HCT116 (cell line): ENCODE measurements at regions not wholly inside any gene's neighbourhood (a gene's known extent, or its start where the extent isn't known, plus 50 kb on each side); places are given as distances from the start of the nearest gene placed in this dataset.

Experiments used
- ATAC-seq: fragments of 200-7000 bp; cut with Tn5 transposase; 2 replicates; pipeline ENCODE4 v1.9.1; 2020; ENCODE audit warnings: mild to moderate bottlenecking, moderate library complexity
- BruUV-seq: library from RNA; stranded (reverse); fragments of 400-500 nt; replicated peaks from 2 replicates; lab custom pipeline; 2021; lab: Mats Ljungman, UMichigan
- CTCF ChIA-PET: fragments of 300-600 bp; sonication (Branson Sonifier 250); formaldehyde crosslinking; loops from one replicate; lab custom pipeline; 2021; ENCODE audit warnings: antibody characterized with exemption; lab: Charles Lee
- POLR2A ChIA-PET: fragments of 300-600, 350-600 bp; sonication (Branson Sonifier 250); formaldehyde crosslinking; loops from one replicate; lab custom pipeline; 2021; ENCODE audit warnings: antibody characterized with exemption; lab: Charles Lee
- RAD21 ChIA-PET, 2 experiments: fragments of 300-600 bp; sonication (Branson Sonifier 250); formaldehyde crosslinking; loops; one replicate each; lab custom pipeline; 2023; ENCODE audit warnings: low total read pairs in 2 of 2; ENCODE audit not compliant: uncharacterized antibody in 2 of 2, unreplicated experiment in 2 of 2, low non-redundant PET in 1 of 2; lab: Charles Lee
- DNase-seq: peaks from one replicate; pipeline ENCODE4 v3.0.0-alpha.2; 2010; ENCODE audit warnings: low read depth, low spot score
- H2AFZ ChIP-seq: fragments of 200-600 bp; shearing (Covaris generic), sonication (generic); 2 replicates; pipeline ENCODE4 v1.6.1; 2017; ENCODE audit warnings: low read depth, mixed run types, mixed read lengths, antibody characterized with exemption, low read length; ENCODE audit not compliant: poor library complexity, severe bottlenecking
- H3K27ac ChIP-seq: 2 replicates; pipeline ENCODE4 v1.5.1; 2012; ENCODE audit warnings: low read depth, low read length
- H3K27me3 ChIP-seq: fragments of 200-600 bp; sonication (generic); 2 replicates; pipeline ENCODE4 v1.6.1; 2016; ENCODE audit warnings: mixed run types, low read length, mixed read lengths; ENCODE audit not compliant: insufficient read depth
- H3K36me3 ChIP-seq, 2 experiments: fragments of 200-500 bp in 1 of 2; fragments of 200-600 bp in 1 of 2; sonication (Bioruptor generic) in 1 of 2; sonication (generic) in 1 of 2; 2 replicates each; pipeline versions ENCODE4 v1.5.1 to v1.6.1; 2014 to 2016; ENCODE audit warnings: low read length in 2 of 2, inconsistent platforms in 1 of 2, mixed read lengths in 1 of 2, mixed run types in 1 of 2; ENCODE audit not compliant: insufficient read depth in 2 of 2, control insufficient read depth in 1 of 2
- H3K4me1 ChIP-seq, 2 experiments: fragments of 200-600 bp in 1 of 2; sonication (generic) in 1 of 2; 2 replicates each; pipeline versions ENCODE4 v1.5.1 to v1.6.1; 2012 to 2017; ENCODE audit warnings: low read length in 2 of 2, inconsistent platforms in 1 of 2, mild to moderate bottlenecking in 1 of 2, mixed read lengths in 1 of 2, mixed run types in 1 of 2, moderate library complexity in 1 of 2; ENCODE audit not compliant: insufficient read depth in 2 of 2, control insufficient read depth in 1 of 2
- H3K4me2 ChIP-seq: fragments of 200-600 bp; sonication (generic); 2 replicates; pipeline ENCODE4 v1.6.1; 2017; ENCODE audit warnings: mixed run types, low read length, mixed read lengths
- H3K4me3 ChIP-seq, 2 experiments: fragments of 200-600 bp in 1 of 2; sonication (generic) in 1 of 2; replicated peaks in 1 of 2; 2 replicates each; pipeline ENCODE4 v1.5.1; 2011 to 2016; ENCODE audit warnings: low read length in 2 of 2, control low read depth in 1 of 2, low read depth in 1 of 2, mild to moderate bottlenecking in 1 of 2, mixed read lengths in 1 of 2, mixed run types in 1 of 2
- H3K79me2 ChIP-seq: fragments of 200-600 bp; sonication (generic); 2 replicates; pipeline ENCODE4 v1.6.1; 2017; ENCODE audit warnings: mild to moderate bottlenecking, mixed run types, low read length, moderate library complexity, mixed read lengths; ENCODE audit not compliant: insufficient read depth
- H3K9ac ChIP-seq: fragments of 200-600 bp; sonication (generic); 2 replicates; pipeline ENCODE4 v1.6.1; 2016; ENCODE audit warnings: low read length, mixed read lengths
- H3K9me2 ChIP-seq: fragments of 200-600 bp; sonication (generic), shearing (Covaris generic); 2 replicates; pipeline ENCODE4 v1.6.1; 2017; ENCODE audit warnings: mixed run types, mild to moderate bottlenecking, moderate library complexity; ENCODE audit not compliant: insufficient read depth
- H3K9me3 ChIP-seq, 2 experiments: fragments of 200-500 bp in 1 of 2; fragments of 200-600 bp in 1 of 2; sonication (Bioruptor generic) in 1 of 2; sonication (generic) in 1 of 2; 2 replicates each; pipeline ENCODE4 v1.6.1; 2014 to 2017; ENCODE audit warnings: low read length in 2 of 2, mixed read lengths in 2 of 2, inconsistent platforms in 1 of 2, low read depth in 1 of 2, mild to moderate bottlenecking in 1 of 2, mixed run types in 1 of 2, moderate library complexity in 1 of 2; ENCODE audit not compliant: control insufficient read depth in 1 of 2, insufficient read depth in 1 of 2
- H4K20me1 ChIP-seq: fragments of 200-600 bp; sonication (generic), shearing (Covaris generic); 2 replicates; pipeline ENCODE4 v1.6.1; 2017; ENCODE audit warnings: mixed run types, mild to moderate bottlenecking, moderate library complexity; ENCODE audit not compliant: insufficient read depth
- CBX3 ChIP-seq: IDR thresholded peaks from 2 replicates; pipeline ENCODE4 v1.6.1; 2012; ENCODE audit warnings: low read depth
- CEBPB ChIP-seq: IDR thresholded peaks from 2 replicates; pipeline ENCODE4 v1.6.1; 2012; ENCODE audit warnings: low read depth
- EGR1 ChIP-seq: IDR thresholded peaks from 2 replicates; pipeline ENCODE4 v1.6.1; 2012; ENCODE audit warnings: low read depth
- ELF1 ChIP-seq: IDR thresholded peaks from 2 replicates; pipeline ENCODE4 v1.6.1; 2012; ENCODE audit warnings: low read depth, borderline replicate concordance
- EZH2 ChIP-seq: fragments of 200-600 bp; sonication (generic); IDR thresholded peaks from 2 replicates; pipeline ENCODE4 v1.6.1; 2017; ENCODE audit warnings: antibody characterized with exemption, mixed run types
- FOSL1 ChIP-seq: IDR thresholded peaks from 2 replicates; pipeline ENCODE4 v1.6.1; 2012; ENCODE audit warnings: low read depth
- JUND ChIP-seq: IDR thresholded peaks from 2 replicates; pipeline ENCODE4 v1.6.1; 2012
- POLR2A ChIP-seq: IDR thresholded peaks from 2 replicates; pipeline ENCODE4 v1.7.0; 2011; ENCODE audit warnings: borderline replicate concordance; ENCODE audit not compliant: insufficient read depth, insufficient read length; ENCODE audit errors: extremely low read depth
- POLR2AphosphoS5 ChIP-seq: IDR thresholded peaks from 2 replicates; pipeline ENCODE4 v1.6.1; 2011; ENCODE audit warnings: mild to moderate bottlenecking, low read depth, low read length, moderate library complexity
- SRF ChIP-seq: IDR thresholded peaks from 2 replicates; pipeline ENCODE4 v1.6.1; 2012; ENCODE audit warnings: low read depth
- TCF7L2 ChIP-seq: IDR thresholded peaks from 2 replicates; pipeline ENCODE4 v1.7.0; 2011; ENCODE audit warnings: borderline replicate concordance, inconsistent platforms; ENCODE audit not compliant: insufficient read depth, insufficient read length; ENCODE audit errors: extremely low read depth
- YY1 ChIP-seq: IDR thresholded peaks from 2 replicates; pipeline ENCODE4 v1.6.1; 2011; ENCODE audit warnings: low read length, low read depth, moderate library complexity, mild to moderate bottlenecking; ENCODE audit not compliant: insufficient replicate concordance; ENCODE audit errors: extremely low read depth
- ZFX ChIP-seq: fragments of 450-650 bp; IDR thresholded peaks from 2 replicates; pipeline ENCODE4 v1.6.1; 2017
- ZNF274 ChIP-seq: fragments of 200-500 bp; sonication (Bioruptor generic); IDR thresholded peaks from 2 replicates; pipeline ENCODE4 v1.6.1; 2014; ENCODE audit warnings: mild to moderate bottlenecking, low read depth, low read length, inconsistent platforms
- intact Hi-C: fragments of 100-400 bp; cut with micrococcal nuclease; formaldehyde crosslinking; loops from 2 replicates; pipeline ENCODE4 v1.10.0; 2022
- TF ChIP-seq, protein P1 (sequence below), 3 experiments: fragments of 200-600 bp in 1 of 3; sonication (generic) in 1 of 3; IDR thresholded peaks in 2 of 3; conservative IDR thresholded peaks in 1 of 3; 2 replicates each; pipeline ENCODE4 v1.5.1; 2012 to 2017; ENCODE audit warnings: low read depth in 2 of 3, low read length in 2 of 3, antibody characterized with exemption in 1 of 3, borderline replicate concordance in 1 of 3, control low read depth in 1 of 3, mild to moderate bottlenecking in 1 of 3, mixed read lengths in 1 of 3, mixed run types in 1 of 3, moderate library complexity in 1 of 3; ENCODE audit not compliant: insufficient read depth in 1 of 3
- TF ChIP-seq, protein P2 (sequence below): IDR thresholded peaks from 2 replicates; pipeline ENCODE4 v1.6.1; 2012
- TF ChIP-seq, protein P3 (sequence below): IDR thresholded peaks from 2 replicates; pipeline ENCODE4 v1.6.1; 2012
- TF ChIP-seq, protein P4 (sequence below): IDR thresholded peaks from 2 replicates; pipeline ENCODE4 v1.6.1; 2012; ENCODE audit warnings: low read depth
- TF ChIP-seq, protein P5 (sequence below): IDR thresholded peaks from 2 replicates; pipeline ENCODE4 v1.6.1; 2011; ENCODE audit warnings: mild to moderate bottlenecking, low read length, moderate library complexity; ENCODE audit not compliant: insufficient replicate concordance; ENCODE audit errors: extremely low read depth

DNA sequence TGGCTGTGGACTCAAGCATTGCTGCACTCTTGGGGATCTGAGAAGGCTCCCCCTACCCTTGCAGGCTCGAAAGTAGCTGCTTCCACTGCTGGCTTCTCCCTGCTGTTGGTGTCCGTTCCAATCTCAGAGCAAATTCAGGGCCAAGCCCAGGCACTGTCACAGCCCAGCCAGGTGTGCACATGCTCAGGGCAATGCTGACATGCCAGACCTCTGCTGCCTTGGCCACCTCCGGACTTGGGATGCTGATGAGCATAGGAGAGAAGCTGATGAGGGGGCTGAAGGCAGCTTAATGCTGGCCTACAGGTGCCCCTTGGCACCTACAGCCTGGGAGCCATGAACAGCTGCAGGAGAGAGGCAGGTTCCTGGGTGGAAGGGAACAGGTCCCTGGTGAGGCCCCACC lies 273.7 kb upstream of the KCNJ16 start:
- Histone ChIP-seq H3K9ac (no peak overlapping the region), H3K27ac (no peak overlapping the region), H3K36me3 (no peaks in the 10 kb centered on the region), H3K79me2 (no peaks in the 10 kb centered on the region), H3K27me3 (no peaks in the 10 kb centered on the region), H4K20me1 (no peaks in the 10 kb centered on the region), H3K9me3 (peaks cover 0 to 11% of the 10 kb centered on the region in 2 experiments; a peak in 2 of 4 replicates), H2AFZ (no peak overlapping the region), H3K9me2 (no peaks in the 10 kb centered on the region), H3K4me1 (no peaks in the 10 kb centered on the region), H3K4me2 (no peak overlapping the region), H3K4me3 (no peak overlapping the region)
- ChIA-PET POLR2A (no interaction called here), CTCF (interaction anchor here (1.0 kb wide), 1 partner anchor 233 kb away, joined by 3 read pairs; no protein-coding TSS in a partner anchor), RAD21 (interaction anchor here in 1 of 2 experiments (0.6 kb wide), 1 partner anchor 134 kb away, joined by 3 read pairs; no protein-coding TSS in a partner anchor)
- no peak for DNase-seq
- no peak for TF ChIP-seq EZH2
- no peak for TF ChIP-seq ZFX
- TF ChIP-seq EGR1: no peak
- TF ChIP-seq SRF: no peak
- no peak for TF ChIP-seq JUND
- TF ChIP-seq POLR2AphosphoS5: no peak
- TF ChIP-seq, protein P1, sequence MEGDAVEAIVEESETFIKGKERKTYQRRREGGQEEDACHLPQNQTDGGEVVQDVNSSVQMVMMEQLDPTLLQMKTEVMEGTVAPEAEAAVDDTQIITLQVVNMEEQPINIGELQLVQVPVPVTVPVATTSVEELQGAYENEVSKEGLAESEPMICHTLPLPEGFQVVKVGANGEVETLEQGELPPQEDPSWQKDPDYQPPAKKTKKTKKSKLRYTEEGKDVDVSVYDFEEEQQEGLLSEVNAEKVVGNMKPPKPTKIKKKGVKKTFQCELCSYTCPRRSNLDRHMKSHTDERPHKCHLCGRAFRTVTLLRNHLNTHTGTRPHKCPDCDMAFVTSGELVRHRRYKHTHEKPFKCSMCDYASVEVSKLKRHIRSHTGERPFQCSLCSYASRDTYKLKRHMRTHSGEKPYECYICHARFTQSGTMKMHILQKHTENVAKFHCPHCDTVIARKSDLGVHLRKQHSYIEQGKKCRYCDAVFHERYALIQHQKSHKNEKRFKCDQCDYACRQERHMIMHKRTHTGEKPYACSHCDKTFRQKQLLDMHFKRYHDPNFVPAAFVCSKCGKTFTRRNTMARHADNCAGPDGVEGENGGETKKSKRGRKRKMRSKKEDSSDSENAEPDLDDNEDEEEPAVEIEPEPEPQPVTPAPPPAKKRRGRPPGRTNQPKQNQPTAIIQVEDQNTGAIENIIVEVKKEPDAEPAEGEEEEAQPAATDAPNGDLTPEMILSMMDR (IDR thresholded peaks at IDR 0.05 in 2 of 3, conservative IDR thresholded peaks at IDR 0.05 in 1 of 3; ENCODE audit: borderline replicate concordance in 1 of 3, insufficient read depth in 1 of 3, low read depth in 2 of 3, low read length in 2 of 3): no peak
- TF ChIP-seq, protein P2, sequence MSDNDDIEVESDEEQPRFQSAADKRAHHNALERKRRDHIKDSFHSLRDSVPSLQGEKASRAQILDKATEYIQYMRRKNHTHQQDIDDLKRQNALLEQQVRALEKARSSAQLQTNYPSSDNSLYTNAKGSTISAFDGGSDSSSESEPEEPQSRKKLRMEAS: no peak
- TF ChIP-seq, protein P3, sequence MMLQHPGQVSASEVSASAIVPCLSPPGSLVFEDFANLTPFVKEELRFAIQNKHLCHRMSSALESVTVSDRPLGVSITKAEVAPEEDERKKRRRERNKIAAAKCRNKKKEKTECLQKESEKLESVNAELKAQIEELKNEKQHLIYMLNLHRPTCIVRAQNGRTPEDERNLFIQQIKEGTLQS: no peak
- no peak for TF ChIP-seq CEBPB
- no peak for TF ChIP-seq FOSL1
- TF ChIP-seq YY1: no peak
- no peak for TF ChIP-seq CBX3
- TF ChIP-seq ZNF274: no peak
- TF ChIP-seq ELF1: no peak
- TF ChIP-seq POLR2A: no peak
- TF ChIP-seq TCF7L2: no peak
- TF ChIP-seq, protein P4, sequence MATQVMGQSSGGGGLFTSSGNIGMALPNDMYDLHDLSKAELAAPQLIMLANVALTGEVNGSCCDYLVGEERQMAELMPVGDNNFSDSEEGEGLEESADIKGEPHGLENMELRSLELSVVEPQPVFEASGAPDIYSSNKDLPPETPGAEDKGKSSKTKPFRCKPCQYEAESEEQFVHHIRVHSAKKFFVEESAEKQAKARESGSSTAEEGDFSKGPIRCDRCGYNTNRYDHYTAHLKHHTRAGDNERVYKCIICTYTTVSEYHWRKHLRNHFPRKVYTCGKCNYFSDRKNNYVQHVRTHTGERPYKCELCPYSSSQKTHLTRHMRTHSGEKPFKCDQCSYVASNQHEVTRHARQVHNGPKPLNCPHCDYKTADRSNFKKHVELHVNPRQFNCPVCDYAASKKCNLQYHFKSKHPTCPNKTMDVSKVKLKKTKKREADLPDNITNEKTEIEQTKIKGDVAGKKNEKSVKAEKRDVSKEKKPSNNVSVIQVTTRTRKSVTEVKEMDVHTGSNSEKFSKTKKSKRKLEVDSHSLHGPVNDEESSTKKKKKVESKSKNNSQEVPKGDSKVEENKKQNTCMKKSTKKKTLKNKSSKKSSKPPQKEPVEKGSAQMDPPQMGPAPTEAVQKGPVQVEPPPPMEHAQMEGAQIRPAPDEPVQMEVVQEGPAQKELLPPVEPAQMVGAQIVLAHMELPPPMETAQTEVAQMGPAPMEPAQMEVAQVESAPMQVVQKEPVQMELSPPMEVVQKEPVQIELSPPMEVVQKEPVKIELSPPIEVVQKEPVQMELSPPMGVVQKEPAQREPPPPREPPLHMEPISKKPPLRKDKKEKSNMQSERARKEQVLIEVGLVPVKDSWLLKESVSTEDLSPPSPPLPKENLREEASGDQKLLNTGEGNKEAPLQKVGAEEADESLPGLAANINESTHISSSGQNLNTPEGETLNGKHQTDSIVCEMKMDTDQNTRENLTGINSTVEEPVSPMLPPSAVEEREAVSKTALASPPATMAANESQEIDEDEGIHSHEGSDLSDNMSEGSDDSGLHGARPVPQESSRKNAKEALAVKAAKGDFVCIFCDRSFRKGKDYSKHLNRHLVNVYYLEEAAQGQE: no peak
- TF ChIP-seq, protein P5, sequence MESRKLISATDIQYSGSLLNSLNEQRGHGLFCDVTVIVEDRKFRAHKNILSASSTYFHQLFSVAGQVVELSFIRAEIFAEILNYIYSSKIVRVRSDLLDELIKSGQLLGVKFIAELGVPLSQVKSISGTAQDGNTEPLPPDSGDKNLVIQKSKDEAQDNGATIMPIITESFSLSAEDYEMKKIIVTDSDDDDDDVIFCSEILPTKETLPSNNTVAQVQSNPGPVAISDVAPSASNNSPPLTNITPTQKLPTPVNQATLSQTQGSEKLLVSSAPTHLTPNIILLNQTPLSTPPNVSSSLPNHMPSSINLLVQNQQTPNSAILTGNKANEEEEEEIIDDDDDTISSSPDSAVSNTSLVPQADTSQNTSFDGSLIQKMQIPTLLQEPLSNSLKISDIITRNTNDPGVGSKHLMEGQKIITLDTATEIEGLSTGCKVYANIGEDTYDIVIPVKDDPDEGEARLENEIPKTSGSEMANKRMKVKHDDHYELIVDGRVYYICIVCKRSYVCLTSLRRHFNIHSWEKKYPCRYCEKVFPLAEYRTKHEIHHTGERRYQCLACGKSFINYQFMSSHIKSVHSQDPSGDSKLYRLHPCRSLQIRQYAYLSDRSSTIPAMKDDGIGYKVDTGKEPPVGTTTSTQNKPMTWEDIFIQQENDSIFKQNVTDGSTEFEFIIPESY: no peak
- intact Hi-C loops: no loop called here
- BruUV-seq: no TSS peak
- no peak for ATAC-seq
